ENCODE measurements at regions not wholly inside any gene's neighbourhood (a gene's known extent, or its start where the extent isn't known, plus 50 kb on each side); places are given as distances from the start of the nearest gene placed in this dataset.

DNA sequence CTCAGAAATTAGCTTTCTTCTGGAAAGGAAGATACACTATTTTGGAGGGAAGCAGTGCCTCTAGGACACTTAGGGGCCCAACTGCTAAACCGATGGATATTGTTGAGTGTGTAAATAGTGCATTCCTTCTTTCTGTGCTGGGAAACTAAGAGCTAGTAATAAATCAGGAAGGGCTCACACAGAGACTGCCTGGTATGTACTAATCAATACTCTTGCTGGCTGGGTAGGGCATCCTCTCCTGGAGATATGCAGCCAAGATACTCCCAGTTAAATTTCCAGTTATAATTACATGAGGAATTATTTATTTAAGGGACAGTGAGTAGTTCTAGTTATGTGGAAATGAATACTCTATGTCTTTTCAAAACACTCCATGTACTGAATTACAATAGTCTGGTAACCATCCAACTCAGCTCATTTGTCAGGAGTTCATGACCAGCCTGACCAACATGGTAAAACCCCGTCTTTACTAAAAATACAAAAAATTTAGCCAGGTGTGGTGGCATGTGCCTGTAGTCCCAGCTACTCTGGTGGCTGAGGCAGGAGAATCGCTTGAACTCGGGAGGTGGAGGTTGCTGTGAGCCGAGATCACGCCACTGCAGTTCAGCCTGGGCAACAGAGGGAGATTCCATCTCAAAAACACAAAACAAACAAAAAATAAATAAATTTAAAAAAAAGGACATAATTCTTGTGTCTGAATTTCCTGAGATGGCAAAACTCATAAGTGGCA is 100.0 kb downstream of the OR2B2 start:
- TF ChIP-seq HNF4A (CRISPR knock-in tag; IDR thresholded peaks at IDR 0.05) (no peak), POLR2A (IDR thresholded peaks at IDR 0.05; ENCODE audit: insufficient read depth in 1 of 2, low read depth in 2 of 2, low read length in 2 of 2) (no peak), SMC3 (IDR thresholded peaks at IDR 0.05; ENCODE audit: low read length) (no peak)
- TF ChIP-seq, protein P1, sequence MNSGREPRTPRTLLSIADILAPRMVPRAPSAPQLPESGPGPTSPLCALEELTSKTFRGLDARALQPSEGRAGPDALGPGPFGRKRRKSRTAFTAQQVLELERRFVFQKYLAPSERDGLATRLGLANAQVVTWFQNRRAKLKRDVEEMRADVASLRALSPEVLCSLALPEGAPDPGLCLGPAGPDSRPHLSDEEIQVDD (CRISPR knock-in tag; IDR thresholded peaks at IDR 0.05; ENCODE audit: borderline replicate concordance), result no peak

Measured in HepG2 (cell line).